ENCODE measurements at regions not wholly inside any gene's neighbourhood (a gene's known extent, or its start where the extent isn't known, plus 50 kb on each side); places are given as distances from the start of the nearest gene placed in this dataset.

- TF ChIP-seq CTCF (IDR thresholded peaks at IDR 0.05) (no peak), ZFX (IDR thresholded peaks at IDR 0.05; ENCODE audit: borderline replicate concordance) (no peak)
- no peak overlapping the region for H3K27ac ChIP-seq
Measured at GRCh38 chr11:24238771-24239645, 257.8 kb upstream of the LUZP2 start.

- TF ChIP-seq CTCF (IDR thresholded peaks at IDR 0.05) = no peak
- no peak for TF ChIP-seq ZFX (IDR thresholded peaks at IDR 0.05; ENCODE audit: borderline replicate concordance)
- no peak overlapping the region for H3K27ac ChIP-seq
Measured at GRCh38 chr11:24239930-24240329, 256.9 kb upstream of the LUZP2 start.

- TF ChIP-seq ZFX (IDR thresholded peaks at IDR 0.05; ENCODE audit: borderline replicate concordance) (no peak), CTCF (IDR thresholded peaks at IDR 0.05) (no peak)
Measured at GRCh38 chr11:24240496-24241175, 256.2 kb upstream of the LUZP2 start.

GRCh38 chr11:24246715-24247114 lies 250.1 kb upstream of the LUZP2 start:
- TF ChIP-seq ZFX (IDR thresholded peaks at IDR 0.05; ENCODE audit: borderline replicate concordance) = no peak
- no peak for TF ChIP-seq CTCF (IDR thresholded peaks at IDR 0.05)
- no peak overlapping the region for H3K27ac ChIP-seq

More at GRCh38 chr11:24240496-24241175, 256.2 kb upstream of the LUZP2 start:
- no peak overlapping the region for H3K27ac ChIP-seq

GRCh38 chr11:24247846-24248245 lies 249.0 kb upstream of the LUZP2 start:
- TF ChIP-seq ZFX (IDR thresholded peaks at IDR 0.05; ENCODE audit: borderline replicate concordance) (no peak), CTCF (IDR thresholded peaks at IDR 0.05) (no peak)
- no peak overlapping the region for H3K27ac ChIP-seq

GRCh38 chr11:24249921-24250320 lies 246.9 kb upstream of the LUZP2 start:
- TF ChIP-seq ZFX (IDR thresholded peaks at IDR 0.05; ENCODE audit: borderline replicate concordance) (no peak), CTCF (IDR thresholded peaks at IDR 0.05) (no peak)
- no peak overlapping the region for H3K27ac ChIP-seq

GRCh38 chr11:24253237-24253760 lies 243.6 kb upstream of the LUZP2 start:
- TF ChIP-seq CTCF (IDR thresholded peaks at IDR 0.05) (no peak), ZFX (IDR thresholded peaks at IDR 0.05; ENCODE audit: borderline replicate concordance) (no peak)
- H3K27ac ChIP-seq = no peak overlapping the region
